ENCODE measurements at regions not wholly inside any gene's neighbourhood (a gene's known extent, or its start where the extent isn't known, plus 50 kb on each side); places are given as distances from the start of the nearest gene placed in this dataset.
"Not testable (repeated sequence)": the region's sequence is repeated elsewhere in the genome, so short reads cannot be mapped to it uniquely, and the experiment has no call there.

- DNase-seq: no peak
These were observed 194.2 kb downstream of the INHBB start for GRCh38 chr2:120539937-120540718.

GRCh38 chr2:120540719-120541552, 194.7 kb upstream of the GLI2 start:
- no peak for DNase-seq

GRCh38 chr2:120541553-120541932, 194.1 kb upstream of the GLI2 start:
- no peak for DNase-seq

GRCh38 chr2:120541972-120542670, 193.5 kb upstream of the GLI2 start:
- no peak for DNase-seq

- DNase-seq: no peak
These were observed 192.6 kb upstream of the GLI2 start for GRCh38 chr2:120542911-120543527.

GRCh38 chr2:120543899-120544298, 191.8 kb upstream of the GLI2 start:
- no peak for DNase-seq

GRCh38 chr2:120544522-120544921, 191.1 kb upstream of the GLI2 start:
- no peak for DNase-seq

GRCh38 chr2:120545007-120545406, 190.7 kb upstream of the GLI2 start:
- not testable (repeated sequence) for DNase-seq

GRCh38 chr2:120545521-120546047, 190.1 kb upstream of the GLI2 start:
- no peak for DNase-seq

- no peak for DNase-seq
These were observed 189.4 kb upstream of the GLI2 start for GRCh38 chr2:120546048-120546864.

- DNase-seq: no peak
These were observed 188.7 kb upstream of the GLI2 start for GRCh38 chr2:120546865-120547390.

- no peak for DNase-seq
These were observed 188.0 kb upstream of the GLI2 start for GRCh38 chr2:120547662-120548061.

GRCh38 chr2:120548627-120549608, 186.8 kb upstream of the GLI2 start:
- DNase-seq: no peak

GRCh38 chr2:120549841-120550240, 185.8 kb upstream of the GLI2 start:
- no peak for DNase-seq

- no peak for DNase-seq
These were observed 185.4 kb upstream of the GLI2 start for GRCh38 chr2:120550282-120550681.

- no peak for DNase-seq
These were observed 184.7 kb upstream of the GLI2 start for GRCh38 chr2:120550893-120551446.

- no peak for DNase-seq
These were observed 184.1 kb upstream of the GLI2 start for GRCh38 chr2:120551522-120551921.

- no peak for DNase-seq
These were observed 183.6 kb upstream of the GLI2 start for GRCh38 chr2:120552079-120552478.

GRCh38 chr2:120552800-120553481, 182.7 kb upstream of the GLI2 start:
- peak; percentile 90 for DNase-seq

Data from NCI-H510A (cell line).